Esophagus squamous epithelium (tissue), 5 donors: ENCODE measurements at regions not wholly inside any gene's neighbourhood (a gene's known extent, or its start where the extent isn't known, plus 50 kb on each side); places are given as distances from the start of the nearest gene placed in this dataset.

Experiments used
- DNase-seq: peaks from one replicate; lab custom pipeline; 2025; lab: John Stamatoyannopoulos, UW
- H3K27ac ChIP-seq, 4 donors: fragments of 200-600 bp; sonication (generic); one replicate each; pipeline ENCODE4 v1.5.1; 2016 to 2019; ENCODE audit warnings: mild to moderate bottlenecking in 1 of 4
- H3K27me3 ChIP-seq, 4 donors: fragments of 200-600 bp; sonication (generic); 1 replicate in 3 of 4; 2 replicates in 1 of 4; pipeline versions ENCODE4 v1.5.1 to v1.6.0; 2017 to 2021; ENCODE audit warnings: antibody characterized with exemption in 1 of 4
- H3K36me3 ChIP-seq, 3 donors: fragments of 200-600 bp; sonication (generic); one replicate each; pipeline ENCODE4 v1.5.1; 2016 to 2019
- H3K4me1 ChIP-seq, 3 donors: fragments of 200-600 bp; sonication (generic); one replicate each; pipeline ENCODE4 v1.5.1; 2017 to 2019
- H3K4me3 ChIP-seq, 4 donors: fragments of 200-600 bp; sonication (generic); 1 replicate in 3 of 4; 2 replicates in 1 of 4; pipeline ENCODE4 v1.5.1; 2016 to 2019; ENCODE audit warnings: mild to moderate bottlenecking in 2 of 4, moderate library complexity in 1 of 4
- H3K9me3 ChIP-seq, 3 donors: fragments of 200-600 bp; sonication (generic); one replicate each; pipeline ENCODE4 v1.5.1; 2016 to 2019
- POLR2A ChIP-seq, 4 donors: fragments of 450-650 bp; IDR thresholded peaks; one replicate each; pipeline ENCODE4 v1.6.1; 2017; ENCODE audit warnings: antibody characterized with exemption in 4 of 4, mild to moderate bottlenecking in 4 of 4, moderate library complexity in 3 of 4
- WGBS, 2 donors: methylation state at CpG; one replicate each; pipeline ENCODE4 v1.1.5; 2018; 5-methylcytosine and 5-hydroxymethylcytosine counted together
- intact Hi-C: fragments of 100-400 bp; cut with DNase I; formaldehyde crosslinking; loops from one replicate; pipeline ENCODE4 v1.15.0; 2022
- TF ChIP-seq, protein P1 (sequence below), 6 experiments: fragments of 450-650 bp in 4 of 6; fragments of 200-600 bp in 2 of 6; sonication (generic) in 2 of 6; IDR thresholded peaks; one replicate each; pipeline ENCODE4 v1.5.1; 2016 to 2019; ENCODE audit warnings: antibody characterized with exemption in 6 of 6, mild to moderate bottlenecking in 4 of 6, moderate library complexity in 4 of 6
- donor health status: DM: yes; HTN: yes; CAD: no.

DNA sequence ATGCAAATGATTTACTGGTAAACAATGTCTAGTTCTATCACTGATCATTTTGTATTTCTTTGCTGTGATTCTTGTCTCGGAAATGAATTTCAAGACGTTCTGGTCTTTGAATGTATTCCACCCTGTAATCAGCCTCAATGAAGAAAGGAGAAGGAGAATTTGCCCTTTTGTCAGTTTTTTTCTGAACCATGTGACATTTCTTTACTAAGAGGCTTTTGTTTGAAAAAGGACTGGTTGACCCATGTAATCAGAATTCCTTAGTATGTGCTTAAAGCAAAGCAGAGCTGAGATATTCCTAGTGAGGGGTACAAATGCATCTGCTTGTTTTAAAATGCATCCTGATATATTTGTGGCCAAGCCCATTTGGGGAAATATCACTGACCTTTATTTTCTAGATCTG lies 581.6 kb downstream of the ETV1 start:
- intact Hi-C loops, result no loop called here

DNA sequence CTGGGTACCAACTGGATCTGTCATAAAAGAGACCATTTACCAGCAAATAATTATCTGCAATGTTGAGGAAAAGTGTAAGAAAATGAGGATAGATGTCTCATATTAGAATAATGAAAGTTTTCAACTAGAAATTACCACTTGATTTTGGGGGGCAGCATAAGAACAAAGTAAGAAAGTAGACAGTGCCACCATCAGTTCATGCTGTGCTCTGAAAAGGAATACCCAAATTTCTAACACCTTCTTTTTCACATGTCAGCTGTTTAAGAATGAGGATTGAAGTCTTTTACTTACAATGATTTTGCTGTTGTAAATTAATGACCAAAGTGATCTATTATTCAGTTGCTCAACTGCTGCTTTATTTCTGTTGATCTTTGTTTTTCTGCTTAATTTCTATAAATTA lies 578.3 kb downstream of the ETV1 start:
- no peaks in the 10 kb centered on the region for H3K36me3 ChIP-seq
- H3K4me1 ChIP-seq, result no peaks in the 10 kb centered on the region
- no peak overlapping the region for H3K27ac ChIP-seq
- H3K27me3 ChIP-seq, result no peaks in the 10 kb centered on the region
- DNase-seq, result no peak
- H3K4me3 ChIP-seq, result no peak overlapping the region
- intact Hi-C loops, result no loop called here
- TF ChIP-seq, protein P1, sequence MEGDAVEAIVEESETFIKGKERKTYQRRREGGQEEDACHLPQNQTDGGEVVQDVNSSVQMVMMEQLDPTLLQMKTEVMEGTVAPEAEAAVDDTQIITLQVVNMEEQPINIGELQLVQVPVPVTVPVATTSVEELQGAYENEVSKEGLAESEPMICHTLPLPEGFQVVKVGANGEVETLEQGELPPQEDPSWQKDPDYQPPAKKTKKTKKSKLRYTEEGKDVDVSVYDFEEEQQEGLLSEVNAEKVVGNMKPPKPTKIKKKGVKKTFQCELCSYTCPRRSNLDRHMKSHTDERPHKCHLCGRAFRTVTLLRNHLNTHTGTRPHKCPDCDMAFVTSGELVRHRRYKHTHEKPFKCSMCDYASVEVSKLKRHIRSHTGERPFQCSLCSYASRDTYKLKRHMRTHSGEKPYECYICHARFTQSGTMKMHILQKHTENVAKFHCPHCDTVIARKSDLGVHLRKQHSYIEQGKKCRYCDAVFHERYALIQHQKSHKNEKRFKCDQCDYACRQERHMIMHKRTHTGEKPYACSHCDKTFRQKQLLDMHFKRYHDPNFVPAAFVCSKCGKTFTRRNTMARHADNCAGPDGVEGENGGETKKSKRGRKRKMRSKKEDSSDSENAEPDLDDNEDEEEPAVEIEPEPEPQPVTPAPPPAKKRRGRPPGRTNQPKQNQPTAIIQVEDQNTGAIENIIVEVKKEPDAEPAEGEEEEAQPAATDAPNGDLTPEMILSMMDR (IDR thresholded peaks at IDR 0.05), result no peak
- no peak for TF ChIP-seq POLR2A (IDR thresholded peaks at IDR 0.05)
- H3K9me3 ChIP-seq, result no peaks in the 10 kb centered on the region

More for the DNA sequence above, 581.6 kb downstream of the ETV1 start:
- Histone ChIP-seq H3K27me3 (no peaks in the 10 kb centered on the region), H3K4me1 (no peaks in the 10 kb centered on the region), H3K9me3 (no peaks in the 10 kb centered on the region), H3K36me3 (no peaks in the 10 kb centered on the region), H3K27ac (no peak overlapping the region), H3K4me3 (no peak overlapping the region)
- no peak for DNase-seq
- TF ChIP-seq POLR2A (IDR thresholded peaks at IDR 0.05), result no peak
- TF ChIP-seq, protein P1 (IDR thresholded peaks at IDR 0.05), result no peak
- WGBS, 2 donors, result 72 to 75% methylated on average over 2 of the region's 2 CpGs

DNA sequence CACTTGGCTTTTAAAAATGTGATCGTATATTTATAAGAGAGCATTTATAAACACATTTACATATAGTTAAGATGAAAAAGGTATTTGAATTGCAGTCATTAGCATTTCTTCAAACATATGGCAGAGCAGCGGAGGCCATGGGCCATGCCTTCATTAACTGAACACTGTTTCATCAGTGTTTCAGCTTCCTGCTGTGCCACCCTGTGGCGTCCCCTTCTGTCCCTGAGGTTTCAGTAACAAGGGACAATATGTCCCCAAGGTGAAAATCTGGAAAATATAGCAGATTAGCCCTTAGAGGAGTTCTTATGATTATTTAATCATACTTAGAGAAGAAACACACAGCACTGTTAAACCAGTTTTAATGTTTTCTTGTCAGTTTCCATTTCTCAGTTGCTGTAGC lies 577.8 kb downstream of the ETV1 start:
- TF ChIP-seq, protein P1 (IDR thresholded peaks at IDR 0.05), result no peak
- TF ChIP-seq POLR2A (IDR thresholded peaks at IDR 0.05), result no peak
- H3K9me3 ChIP-seq, result no peaks in the 10 kb centered on the region
- intact Hi-C loops, result no loop called here
- no peaks in the 10 kb centered on the region for H3K4me1 ChIP-seq
- H3K36me3 ChIP-seq, result no peaks in the 10 kb centered on the region
- WGBS, 2 donors, result 70 to 73% methylated on average over 3 of the region's 3 CpGs
- H3K27me3 ChIP-seq, result no peaks in the 10 kb centered on the region
- H3K27ac ChIP-seq, result no peak overlapping the region
- no peak overlapping the region for H3K4me3 ChIP-seq
- no peak for DNase-seq

DNA sequence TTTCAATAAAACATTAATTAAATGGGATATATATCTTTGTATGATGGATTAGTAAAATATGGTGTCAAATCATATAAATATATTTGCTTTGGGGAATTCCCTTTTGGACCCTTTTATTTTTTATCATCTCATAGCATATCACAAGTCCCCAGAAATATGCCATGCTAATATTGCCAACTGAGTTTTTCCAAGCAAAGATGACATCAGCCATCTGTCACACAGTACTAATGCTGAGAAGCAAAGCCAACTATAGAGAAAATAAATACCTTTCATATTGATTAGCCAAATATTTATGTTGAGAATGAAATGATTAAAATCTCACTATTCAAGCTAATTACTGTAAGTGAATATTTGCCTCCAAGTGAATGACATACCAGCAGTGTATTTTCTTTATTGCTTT lies 575.3 kb downstream of the ETV1 start:
- DNase-seq, result no peak
- no peaks in the 10 kb centered on the region for H3K9me3 ChIP-seq
- intact Hi-C loops, result no loop called here
- H3K36me3 ChIP-seq, result no peaks in the 10 kb centered on the region
- H3K27ac ChIP-seq, result no peak overlapping the region
- H3K4me3 ChIP-seq, result no peak overlapping the region
- TF ChIP-seq, protein P1 (IDR thresholded peaks at IDR 0.05), result no peak
- no peak for TF ChIP-seq POLR2A (IDR thresholded peaks at IDR 0.05)
- no peaks in the 10 kb centered on the region for H3K4me1 ChIP-seq
- no peaks in the 10 kb centered on the region for H3K27me3 ChIP-seq

DNA sequence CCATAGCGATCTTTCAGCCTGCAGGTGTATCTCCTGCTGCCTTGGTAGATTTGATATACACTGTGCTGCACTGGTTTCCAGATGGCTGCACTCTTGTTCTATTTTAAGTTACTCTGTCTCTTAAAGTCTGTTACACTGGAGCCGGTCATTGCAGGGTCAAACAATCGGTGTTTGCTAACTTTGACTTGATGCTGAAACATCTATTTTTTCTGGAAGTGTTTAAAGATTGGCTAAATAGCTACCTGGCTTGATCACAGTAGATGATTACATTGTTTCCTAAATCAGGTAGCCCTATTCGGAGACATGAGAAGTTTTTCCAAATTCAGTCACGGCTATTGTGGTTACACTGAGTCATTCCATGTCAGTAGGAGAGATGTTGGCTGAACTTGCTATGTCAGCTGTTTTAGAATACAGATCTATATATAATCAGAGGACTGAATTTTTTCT lies 574.8 kb downstream of the ETV1 start:
- H3K27ac ChIP-seq, result no peak overlapping the region
- no peaks in the 10 kb centered on the region for H3K4me1 ChIP-seq
- H3K4me3 ChIP-seq, result no peak overlapping the region
- TF ChIP-seq POLR2A (IDR thresholded peaks at IDR 0.05), result no peak
- TF ChIP-seq, protein P1 (IDR thresholded peaks at IDR 0.05), result no peak
- H3K9me3 ChIP-seq, result no peaks in the 10 kb centered on the region
- no peaks in the 10 kb centered on the region for H3K27me3 ChIP-seq
- no peaks in the 10 kb centered on the region for H3K36me3 ChIP-seq
- WGBS, 2 donors, result 26 to 28% methylated on average over 5 of the region's 5 CpGs
- intact Hi-C loops, result no loop called here
- no peak for DNase-seq
